Central memory CD8-positive, alpha-beta T cell (primary cell): ENCODE measurements at regions not wholly inside any gene's neighbourhood (a gene's known extent, or its start where the extent isn't known, plus 50 kb on each side); places are given as distances from the start of the nearest gene placed in this dataset.
A peak's percentile ranks its signal among the peaks of the same experiment; 100 is the strongest.

ENCODE experiments used
- ATAC-seq: fragments of 150-1000 bp; cut with Tn5 transposase; replicated peaks from 2 replicates; pipeline ENCODE4 v1.10.0; 2022; ENCODE audit warnings: mild to moderate bottlenecking, moderate FRiP score, moderate number of reproducible peaks; ENCODE audit not compliant: poor library complexity, severe bottlenecking; ENCODE audit errors: extremely low read depth
- DNase-seq, 2 donors: peaks; one replicate each; pipeline ENCODE4 v3.0.0; 2021; ENCODE audit warnings: low spot score in 2 of 2
- H3K27ac Mint-ChIP-seq: one replicate; pipeline ENCODE4 v1.8.0; 2022; ENCODE audit warnings: low read depth, mild to moderate bottlenecking, moderate library complexity, mixed read lengths
- H3K27me3 Mint-ChIP-seq: one replicate; pipeline ENCODE4 v1.8.0; 2022; ENCODE audit warnings: mixed read lengths
- H3K36me3 Mint-ChIP-seq: one replicate; pipeline ENCODE4 v1.8.0; 2022; ENCODE audit warnings: mild to moderate bottlenecking, moderate library complexity, mixed read lengths; ENCODE audit not compliant: insufficient read depth
- H3K4me1 Mint-ChIP-seq: one replicate; pipeline ENCODE4 v1.8.0; 2022; ENCODE audit warnings: mixed read lengths
- H3K4me3 Mint-ChIP-seq: one replicate; pipeline ENCODE4 v1.8.0; 2022; ENCODE audit warnings: mild to moderate bottlenecking, moderate library complexity, mixed read lengths
- H3K9me3 Mint-ChIP-seq: one replicate; pipeline ENCODE4 v1.8.0; 2022; ENCODE audit warnings: mixed read lengths

DNA sequence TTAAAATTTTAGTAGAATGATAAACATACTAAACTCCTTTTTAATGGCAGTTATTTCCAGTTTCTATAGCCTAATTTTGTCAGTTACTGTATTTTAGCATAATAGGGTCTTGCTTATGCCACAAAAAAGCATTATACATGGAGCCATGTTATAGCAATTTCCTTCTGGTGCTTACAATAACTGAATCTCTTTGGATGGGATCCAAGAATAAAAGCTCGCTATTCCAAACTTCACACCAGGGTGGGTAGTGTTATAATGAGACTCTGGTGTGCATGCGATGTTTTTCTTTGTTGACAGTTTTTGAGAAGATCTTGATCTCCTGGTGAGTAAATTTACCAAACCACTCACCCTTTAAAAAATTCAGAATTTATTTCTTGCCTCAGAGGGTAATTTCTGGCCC lies 90.4 kb upstream of the CCDC91 start:
- Mint-ChIP-seq H3K27me3 (no peaks in the 10 kb centered on the region), H3K36me3 (no peaks in the 10 kb centered on the region), H3K27ac (no peak overlapping the region), H3K9me3 (no peaks in the 10 kb centered on the region), H3K4me3 (no peak overlapping the region), H3K4me1 (no peaks in the 10 kb centered on the region)
- DNase-seq (no peak), ATAC-seq (no peak)

DNA sequence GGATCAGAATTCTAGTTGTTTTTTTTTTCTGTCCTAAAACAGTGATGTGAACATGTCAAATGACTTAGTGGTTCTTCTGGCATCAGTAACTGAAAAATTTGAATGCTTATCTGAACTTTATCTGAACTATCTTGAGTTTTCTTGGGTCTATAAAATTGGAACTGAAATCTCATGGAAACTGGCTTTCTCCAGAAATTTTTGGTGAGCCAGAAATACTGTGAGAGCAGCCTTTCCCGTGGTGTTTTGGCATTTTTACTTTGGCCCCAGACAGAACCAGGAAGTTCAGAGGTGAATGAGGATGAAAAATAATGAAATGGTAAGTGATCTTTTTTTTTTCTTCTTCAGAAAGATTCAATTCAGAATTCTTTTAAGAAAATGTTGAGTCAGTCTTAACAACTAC lies 89.5 kb upstream of the CCDC91 start:
- Mint-ChIP-seq H3K4me3 (no peak overlapping the region), H3K36me3 (no peaks in the 10 kb centered on the region), H3K9me3 (no peaks in the 10 kb centered on the region), H3K27me3 (no peaks in the 10 kb centered on the region), H3K27ac (no peak overlapping the region), H3K4me1 (no peaks in the 10 kb centered on the region)
- DNase-seq, result no peak
- ATAC-seq, result no peak

DNA sequence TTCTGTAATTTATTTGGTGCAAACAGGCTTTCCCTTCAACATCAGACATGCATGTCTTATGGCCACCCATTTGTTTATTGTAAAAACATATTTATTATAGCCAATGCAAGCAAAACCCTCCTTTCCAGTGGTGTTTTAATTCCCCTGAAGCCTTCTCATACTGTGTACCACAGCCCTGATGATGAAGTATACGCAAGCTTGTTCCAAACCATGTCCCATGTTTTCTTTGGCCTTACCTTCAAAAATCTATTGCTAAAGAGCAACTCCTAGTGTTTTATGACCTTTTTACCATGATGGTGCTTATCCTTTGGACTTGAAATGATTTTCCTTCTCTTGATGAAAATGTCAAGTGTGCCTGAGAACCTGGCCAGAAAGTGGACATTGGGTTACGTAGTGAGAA lies 85.9 kb upstream of the CCDC91 start:
- Mint-ChIP-seq H3K36me3 (no peaks in the 10 kb centered on the region), H3K4me3 (no peak overlapping the region)
- DNase-seq, result no peak

DNA sequence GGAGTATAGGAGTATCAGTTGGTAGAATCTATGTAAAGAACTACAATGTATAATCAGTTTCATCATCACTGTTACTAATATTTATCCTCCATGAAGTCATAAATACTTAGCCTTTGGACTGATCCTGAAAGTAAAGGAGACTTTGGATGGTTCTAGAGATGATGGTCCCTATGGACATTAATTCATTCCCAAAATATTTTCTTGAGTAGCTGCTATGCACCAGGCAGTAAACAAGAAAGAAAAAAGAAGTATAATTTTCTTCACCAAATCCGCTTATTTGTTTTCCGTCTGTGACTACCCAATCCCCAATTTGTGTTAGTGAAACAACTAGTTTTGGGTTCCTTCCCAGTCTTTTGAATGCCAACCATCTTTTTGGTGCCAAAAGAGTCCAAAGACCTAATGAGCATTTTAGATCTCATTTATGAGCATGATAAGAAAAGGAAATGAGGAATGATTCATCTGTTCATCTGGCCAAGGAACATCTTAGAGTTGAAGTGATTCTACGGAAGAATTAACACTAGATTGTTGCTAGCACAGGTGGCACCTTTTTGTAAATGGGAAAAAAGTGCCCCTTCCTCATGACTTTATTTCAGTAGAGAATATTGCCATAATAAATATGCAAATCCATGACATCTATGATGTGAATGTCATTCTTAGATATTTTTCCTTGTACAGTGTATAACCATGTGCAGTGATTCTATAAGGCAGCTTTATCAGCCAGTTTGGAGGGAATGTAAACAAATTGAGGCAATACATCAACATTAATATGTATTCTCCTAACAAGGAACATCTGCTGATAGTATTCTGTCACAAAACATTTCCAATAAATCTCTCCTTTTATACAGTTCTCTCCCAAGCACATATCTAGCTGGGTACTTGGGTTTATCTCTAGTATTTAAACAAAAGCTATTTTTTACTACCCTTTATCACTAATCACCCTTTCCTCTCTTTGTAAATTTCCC lies 85.1 kb upstream of the CCDC91 start:
- Mint-ChIP-seq H3K36me3 (no peaks in the 10 kb centered on the region), H3K27me3 (no peaks in the 10 kb centered on the region), H3K27ac (no peak overlapping the region), H3K4me1 (peaks cover 10% of the 10 kb centered on the region), H3K9me3 (no peaks in the 10 kb centered on the region), H3K4me3 (no peak overlapping the region)
- DNase-seq (no peak), ATAC-seq (no peak)

More for the DNA sequence above, 85.9 kb upstream of the CCDC91 start:
- H3K4me1 Mint-ChIP-seq, result peaks cover 10% of the 10 kb centered on the region
- no peak for ATAC-seq
- H3K9me3 Mint-ChIP-seq, result no peaks in the 10 kb centered on the region
- no peak overlapping the region for H3K27ac Mint-ChIP-seq
- no peaks in the 10 kb centered on the region for H3K27me3 Mint-ChIP-seq

DNA sequence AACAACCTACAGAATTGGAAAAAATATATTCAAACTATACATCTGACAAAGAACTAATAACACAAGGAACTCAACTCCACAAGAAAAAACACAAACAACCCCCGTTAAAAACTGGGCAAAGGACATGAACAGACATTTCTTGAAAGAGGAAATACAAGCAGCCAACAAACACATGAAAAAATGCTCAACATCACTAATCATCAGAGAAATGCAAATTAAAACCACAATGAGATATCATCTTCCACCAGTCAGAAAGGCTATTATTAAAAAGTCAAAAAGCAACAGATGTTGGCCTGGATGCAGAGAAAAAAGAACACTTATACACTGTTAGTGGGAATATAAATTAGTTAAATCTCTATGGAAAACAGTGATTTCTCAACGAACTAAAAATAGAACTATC lies 82.6 kb upstream of the CCDC91 start:
- Mint-ChIP-seq H3K27me3 (no peaks in the 10 kb centered on the region), H3K9me3 (no peaks in the 10 kb centered on the region), H3K4me1 (peaks cover 10% of the 10 kb centered on the region), H3K27ac (no peak overlapping the region), H3K36me3 (no peaks in the 10 kb centered on the region), H3K4me3 (no peak overlapping the region)
- ATAC-seq, result no peak
- no peak for DNase-seq

DNA sequence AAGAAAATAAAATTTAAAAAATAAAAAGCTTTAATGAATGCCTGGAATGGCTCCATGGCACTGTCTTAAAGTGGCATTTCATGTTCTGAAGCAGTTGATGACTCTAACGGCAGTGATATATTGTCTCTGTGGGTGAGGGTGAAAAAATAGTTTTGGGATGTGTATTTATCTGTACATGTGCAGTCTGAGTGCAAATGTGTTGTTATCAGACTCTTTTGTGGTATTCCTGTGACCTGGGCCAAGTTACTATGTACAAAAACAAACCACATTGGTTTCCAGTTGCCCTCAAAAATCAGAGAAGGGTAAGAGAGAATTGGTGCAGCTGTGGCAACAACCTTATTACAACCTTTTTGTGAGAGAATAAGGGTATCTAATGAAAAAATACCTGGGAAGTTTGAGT lies 81.7 kb upstream of the CCDC91 start:
- H3K36me3 Mint-ChIP-seq, result no peaks in the 10 kb centered on the region
- no peaks in the 10 kb centered on the region for H3K27me3 Mint-ChIP-seq
- H3K4me3 Mint-ChIP-seq, result no peak overlapping the region
- peaks cover 10% of the 10 kb centered on the region for H3K4me1 Mint-ChIP-seq
- H3K27ac Mint-ChIP-seq, result no peak overlapping the region
- no peak for DNase-seq
- peak; percentile 49 for ATAC-seq
- no peaks in the 10 kb centered on the region for H3K9me3 Mint-ChIP-seq

DNA sequence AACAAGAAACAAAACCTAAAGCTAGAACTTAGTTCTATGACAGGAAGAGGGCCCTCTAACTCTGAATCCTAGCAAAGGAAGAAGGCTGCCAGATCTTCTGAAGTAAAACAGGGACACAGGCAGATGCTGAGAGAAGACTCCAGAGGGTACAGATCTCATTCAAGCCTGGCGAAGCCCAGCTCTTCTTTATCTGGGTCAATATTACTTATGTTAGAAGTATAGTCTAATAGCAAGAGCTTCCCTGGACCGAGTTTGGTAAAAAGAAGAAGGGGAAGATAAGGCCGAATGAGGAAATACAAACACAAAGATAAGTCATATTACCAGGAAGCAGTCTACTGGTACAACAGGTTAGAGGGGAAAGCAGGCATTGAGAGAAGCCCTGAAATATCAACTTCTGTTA lies 79.9 kb upstream of the CCDC91 start:
- peak overlapping the region; percentile 35 for H3K27ac Mint-ChIP-seq
- no peaks in the 10 kb centered on the region for H3K9me3 Mint-ChIP-seq
- H3K36me3 Mint-ChIP-seq, result no peaks in the 10 kb centered on the region
- H3K4me3 Mint-ChIP-seq, result no peak overlapping the region
- DNase-seq (no peak), ATAC-seq (no peak)
- peaks cover 10% of the 10 kb centered on the region for H3K4me1 Mint-ChIP-seq
- H3K27me3 Mint-ChIP-seq, result no peaks in the 10 kb centered on the region

DNA sequence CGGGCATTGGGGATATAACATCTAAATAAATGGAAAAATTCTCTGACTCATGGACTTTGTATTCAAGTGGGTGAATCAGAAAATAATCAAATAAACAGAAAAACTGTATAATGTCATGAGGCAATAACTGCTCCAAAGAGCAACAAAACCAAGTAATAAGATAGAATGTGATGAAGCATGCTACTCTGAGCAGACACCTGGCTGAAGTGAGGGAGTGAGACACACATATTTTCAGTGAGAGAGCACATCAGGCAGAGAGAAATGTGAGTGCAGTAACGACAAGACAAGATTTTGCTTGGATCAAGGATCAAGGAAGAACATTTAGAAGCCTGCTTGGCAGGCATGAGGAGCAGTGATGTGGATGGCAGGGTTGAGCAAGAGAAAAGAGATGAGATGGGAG lies 75.8 kb upstream of the CCDC91 start:
- H3K9me3 Mint-ChIP-seq, result no peaks in the 10 kb centered on the region
- no peak overlapping the region for H3K4me3 Mint-ChIP-seq
- no peaks in the 10 kb centered on the region for H3K36me3 Mint-ChIP-seq
- ATAC-seq (no peak), DNase-seq (no peak)
- H3K4me1 Mint-ChIP-seq, result no peaks in the 10 kb centered on the region
- no peak overlapping the region for H3K27ac Mint-ChIP-seq
- no peaks in the 10 kb centered on the region for H3K27me3 Mint-ChIP-seq

DNA sequence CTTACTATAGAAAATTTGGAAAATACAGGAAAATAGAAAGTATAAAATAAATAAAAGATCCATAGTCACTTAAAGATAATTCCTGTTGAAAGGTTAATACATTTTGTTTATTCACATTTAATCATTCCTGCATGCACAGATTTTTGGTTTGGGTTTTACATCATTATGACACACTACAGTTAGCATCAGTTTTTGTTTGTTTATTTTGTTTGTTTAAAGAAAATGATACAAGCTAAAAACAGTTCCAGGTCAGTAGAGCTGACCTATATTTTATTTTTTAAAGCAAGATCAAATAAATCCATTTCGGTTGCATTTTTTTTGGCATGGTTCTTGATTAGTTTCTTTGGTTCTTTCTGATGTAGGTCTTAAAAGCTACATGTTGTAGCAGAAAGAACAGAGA lies 68.8 kb upstream of the CCDC91 start:
- no peak for DNase-seq
- no peak overlapping the region for H3K4me3 Mint-ChIP-seq
- H3K27ac Mint-ChIP-seq, result no peak overlapping the region
- no peak for ATAC-seq
- no peaks in the 10 kb centered on the region for H3K4me1 Mint-ChIP-seq
- no peaks in the 10 kb centered on the region for H3K36me3 Mint-ChIP-seq
- H3K9me3 Mint-ChIP-seq, result no peaks in the 10 kb centered on the region
- H3K27me3 Mint-ChIP-seq, result no peaks in the 10 kb centered on the region

DNA sequence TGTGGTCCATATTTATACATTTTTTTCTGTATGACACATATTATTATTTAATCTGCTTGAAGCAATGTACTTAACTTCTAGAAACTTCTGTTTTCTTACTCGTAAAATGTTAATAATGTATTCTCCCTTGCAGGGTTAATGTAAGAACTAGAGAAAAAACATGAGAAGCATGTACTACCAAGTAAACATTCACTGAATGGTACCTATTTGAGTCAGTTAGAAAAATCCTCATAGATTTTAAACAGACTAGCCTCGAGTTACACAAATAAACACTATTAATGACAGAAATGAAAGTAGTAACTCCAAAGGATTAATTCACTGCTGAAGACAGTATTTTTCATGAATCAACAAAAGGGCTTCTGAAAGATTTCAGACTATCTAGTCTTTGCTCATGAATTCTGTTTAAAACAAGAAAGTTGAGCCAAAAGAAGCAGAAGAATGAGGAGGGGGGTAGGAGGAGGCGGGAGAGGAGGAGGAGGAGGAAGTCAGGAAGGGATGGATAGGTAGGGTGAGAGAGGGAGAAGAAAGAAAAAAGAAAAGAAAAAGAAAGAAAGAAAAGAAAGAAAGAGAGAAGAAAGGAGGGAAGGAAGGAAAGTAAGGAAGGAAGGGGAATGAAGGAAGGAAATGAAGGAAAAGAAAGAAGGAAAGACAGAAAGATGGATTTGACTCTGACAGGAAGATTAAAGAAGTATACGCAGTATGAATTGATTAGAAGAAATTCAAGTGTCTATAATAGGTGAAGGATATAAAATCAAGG lies 68.2 kb upstream of the CCDC91 start:
- DNase-seq, result no peak
- H3K4me1 Mint-ChIP-seq, result no peaks in the 10 kb centered on the region
- no peak overlapping the region for H3K4me3 Mint-ChIP-seq
- ATAC-seq, result no peak
- H3K27me3 Mint-ChIP-seq, result peaks cover 3% of the 10 kb centered on the region
- no peaks in the 10 kb centered on the region for H3K9me3 Mint-ChIP-seq
- H3K27ac Mint-ChIP-seq, result no peak overlapping the region
- no peaks in the 10 kb centered on the region for H3K36me3 Mint-ChIP-seq

DNA sequence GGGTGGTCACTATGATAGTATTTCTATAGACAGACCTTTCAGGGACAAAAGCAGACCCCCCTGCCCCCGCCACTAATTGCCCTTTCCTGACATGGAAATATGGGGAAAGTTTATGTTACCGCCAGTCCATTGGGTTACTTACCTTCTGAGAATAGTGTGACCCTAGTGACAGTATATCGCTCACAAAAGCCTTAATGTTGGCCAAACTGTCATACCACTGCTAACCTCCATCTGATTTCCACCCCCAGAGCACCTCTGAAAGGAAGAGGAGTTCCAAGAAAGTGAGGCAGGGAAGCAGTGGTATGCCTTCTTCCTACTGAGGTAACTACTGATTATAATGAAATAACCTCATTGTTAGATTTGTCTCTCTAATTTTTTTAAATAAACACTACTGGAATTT lies 67.5 kb upstream of the CCDC91 start:
- Mint-ChIP-seq H3K4me1 (no peaks in the 10 kb centered on the region), H3K9me3 (no peaks in the 10 kb centered on the region), H3K27me3 (peaks cover 6% of the 10 kb centered on the region), H3K4me3 (no peak overlapping the region), H3K27ac (no peak overlapping the region), H3K36me3 (no peaks in the 10 kb centered on the region)
- ATAC-seq, result no peak
- no peak for DNase-seq

DNA sequence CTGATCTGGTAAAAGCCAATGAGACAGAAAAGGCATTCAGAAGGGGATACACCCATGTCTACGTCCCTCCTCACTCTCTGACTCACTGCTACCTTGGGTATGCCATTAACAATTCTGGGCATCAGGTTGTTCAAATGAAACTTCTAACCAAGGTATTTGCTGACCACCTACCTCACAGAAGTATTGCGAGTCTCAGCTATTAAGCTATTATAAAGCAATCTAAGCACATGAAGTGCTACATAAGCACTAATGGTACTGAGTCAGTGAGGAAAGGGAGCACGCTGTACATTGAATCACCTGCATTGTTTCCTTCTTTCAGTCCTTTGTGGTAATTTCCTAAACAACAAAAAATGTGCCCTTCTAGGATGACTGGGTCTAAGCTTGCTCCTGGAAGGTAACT lies 62.8 kb upstream of the CCDC91 start:
- Mint-ChIP-seq H3K27ac (no peak overlapping the region), H3K27me3 (peaks cover 22% of the 10 kb centered on the region), H3K9me3 (no peaks in the 10 kb centered on the region), H3K4me3 (no peak overlapping the region), H3K36me3 (no peaks in the 10 kb centered on the region), H3K4me1 (no peaks in the 10 kb centered on the region)
- no peak for DNase-seq
- no peak for ATAC-seq

DNA sequence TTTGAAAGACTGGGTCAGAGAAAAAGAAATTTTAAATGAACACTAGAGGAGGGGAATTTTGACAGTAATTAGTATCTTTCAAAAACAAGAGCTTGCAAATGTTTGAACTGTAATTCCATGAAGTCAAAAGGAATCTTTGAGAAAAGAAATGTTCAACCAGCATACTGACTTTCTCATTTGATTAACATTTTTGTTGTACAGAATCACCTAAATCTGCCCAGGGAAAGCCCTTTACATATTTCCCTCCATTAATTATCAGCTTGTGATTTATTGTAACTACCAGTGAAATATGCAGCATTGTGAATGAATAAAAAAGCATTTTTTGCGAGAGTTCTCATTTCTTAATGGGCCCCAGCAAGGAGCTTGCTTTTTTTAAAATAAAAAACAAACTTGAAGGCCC lies 61.2 kb upstream of the CCDC91 start:
- H3K4me3 Mint-ChIP-seq, result no peak overlapping the region
- DNase-seq (no peak), ATAC-seq (no peak)
- no peaks in the 10 kb centered on the region for H3K4me1 Mint-ChIP-seq
- peaks cover 22% of the 10 kb centered on the region for H3K27me3 Mint-ChIP-seq
- no peaks in the 10 kb centered on the region for H3K36me3 Mint-ChIP-seq
- no peaks in the 10 kb centered on the region for H3K9me3 Mint-ChIP-seq
- H3K27ac Mint-ChIP-seq, result no peak overlapping the region
